ENCODE measurements at regions not wholly inside any gene's neighbourhood (a gene's known extent, or its start where the extent isn't known, plus 50 kb on each side); places are given as distances from the start of the nearest gene placed in this dataset.

DNA sequence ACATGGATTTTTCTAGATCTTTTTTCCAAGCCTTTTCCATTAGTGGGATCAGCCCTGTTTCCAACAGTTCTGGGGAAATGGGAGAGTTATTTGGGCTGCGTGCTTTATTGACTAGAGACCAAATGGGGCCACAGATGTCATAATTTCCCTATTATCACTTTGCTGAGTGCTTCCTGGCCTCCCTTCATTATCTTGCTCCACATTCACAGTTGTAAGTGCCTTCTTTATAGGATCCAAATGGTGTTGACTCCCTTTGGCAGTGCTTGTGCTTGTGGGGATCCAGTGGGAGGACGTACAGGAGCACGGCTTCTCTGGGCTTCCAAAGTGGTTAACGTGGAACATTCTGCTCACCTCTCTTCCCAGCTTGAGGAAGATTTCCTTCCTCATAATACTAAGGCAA, 141.0 kb upstream of the RMST start:
- TF ChIP-seq, protein P1, sequence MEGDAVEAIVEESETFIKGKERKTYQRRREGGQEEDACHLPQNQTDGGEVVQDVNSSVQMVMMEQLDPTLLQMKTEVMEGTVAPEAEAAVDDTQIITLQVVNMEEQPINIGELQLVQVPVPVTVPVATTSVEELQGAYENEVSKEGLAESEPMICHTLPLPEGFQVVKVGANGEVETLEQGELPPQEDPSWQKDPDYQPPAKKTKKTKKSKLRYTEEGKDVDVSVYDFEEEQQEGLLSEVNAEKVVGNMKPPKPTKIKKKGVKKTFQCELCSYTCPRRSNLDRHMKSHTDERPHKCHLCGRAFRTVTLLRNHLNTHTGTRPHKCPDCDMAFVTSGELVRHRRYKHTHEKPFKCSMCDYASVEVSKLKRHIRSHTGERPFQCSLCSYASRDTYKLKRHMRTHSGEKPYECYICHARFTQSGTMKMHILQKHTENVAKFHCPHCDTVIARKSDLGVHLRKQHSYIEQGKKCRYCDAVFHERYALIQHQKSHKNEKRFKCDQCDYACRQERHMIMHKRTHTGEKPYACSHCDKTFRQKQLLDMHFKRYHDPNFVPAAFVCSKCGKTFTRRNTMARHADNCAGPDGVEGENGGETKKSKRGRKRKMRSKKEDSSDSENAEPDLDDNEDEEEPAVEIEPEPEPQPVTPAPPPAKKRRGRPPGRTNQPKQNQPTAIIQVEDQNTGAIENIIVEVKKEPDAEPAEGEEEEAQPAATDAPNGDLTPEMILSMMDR (IDR thresholded peaks at IDR 0.05; ENCODE audit: low read length), result no peak
- TF ChIP-seq EZH2phosphoT487 (IDR thresholded peaks at IDR 0.05; ENCODE audit: low read length) (no peak), EZH2 (optimal IDR thresholded peaks at IDR 0.05; ENCODE audit: low read depth, low read length) (no peak)

All from MM.1S (cell line).